ENCODE measurements at regions not wholly inside any gene's neighbourhood (a gene's known extent, or its start where the extent isn't known, plus 50 kb on each side); places are given as distances from the start of the nearest gene placed in this dataset.

- no peak for DNase-seq
These were observed 95.2 kb upstream of the PAPPA start for GRCh38 chr9:116058421-116058820.

GRCh38 chr9:116059466-116059865 is 94.1 kb upstream of the PAPPA start:
- DNase-seq: no peak

- no peak for DNase-seq
These were observed 93.0 kb upstream of the PAPPA start for GRCh38 chr9:116060631-116061030.

- DNase-seq: no peak
These were observed 91.9 kb upstream of the PAPPA start for GRCh38 chr9:116061546-116062205.

- no peak for DNase-seq
These were observed 91.4 kb upstream of the PAPPA start for GRCh38 chr9:116062206-116062550.

- no peak for DNase-seq
These were observed 88.6 kb upstream of the PAPPA start for GRCh38 chr9:116064970-116065369.

- DNase-seq: no peak
These were observed 87.4 kb upstream of the PAPPA start for GRCh38 chr9:116066221-116066620.

- no peak for DNase-seq
These were observed 86.0 kb upstream of the PAPPA start for GRCh38 chr9:116067566-116067965.

- DNase-seq: no peak
These were observed 83.2 kb upstream of the PAPPA start for GRCh38 chr9:116070256-116070914.

GRCh38 chr9:116072046-116072445 is 81.5 kb upstream of the PAPPA start:
- DNase-seq: no peak

- DNase-seq: no peak
These were observed 79.8 kb upstream of the PAPPA start for GRCh38 chr9:116073826-116074225.

GRCh38 chr9:116074658-116075057 is 78.9 kb upstream of the PAPPA start:
- DNase-seq: no peak

GRCh38 chr9:116075191-116075590 is 78.4 kb upstream of the PAPPA start:
- DNase-seq: no peak

- DNase-seq: no peak
These were observed 75.0 kb upstream of the PAPPA start for GRCh38 chr9:116078640-116079039.

- DNase-seq: no peak
These were observed 73.0 kb upstream of the PAPPA start for GRCh38 chr9:116080561-116080960.

- no peak for DNase-seq
These were observed 72.0 kb upstream of the PAPPA start for GRCh38 chr9:116081435-116082115.

GRCh38 chr9:116083837-116084236 is 69.8 kb upstream of the PAPPA start:
- DNase-seq: no peak

GRCh38 chr9:116084497-116084896 is 69.1 kb upstream of the PAPPA start:
- no peak for DNase-seq

GRCh38 chr9:116087246-116087645 is 66.3 kb upstream of the PAPPA start:
- DNase-seq: peak; percentile 22

- DNase-seq: peak; percentile 37
These were observed 65.8 kb upstream of the PAPPA start for GRCh38 chr9:116087751-116088194.

- DNase-seq: no peak
These were observed 65.2 kb upstream of the PAPPA start for GRCh38 chr9:116088396-116088795.

- no peak for DNase-seq
These were observed 63.4 kb upstream of the PAPPA start for GRCh38 chr9:116090030-116090770.

- DNase-seq: no peak
These were observed 58.7 kb upstream of the PAPPA start for GRCh38 chr9:116094846-116095245.

- DNase-seq: no peak
These were observed 58.2 kb upstream of the PAPPA start for GRCh38 chr9:116095403-116095802.

All from COR-L47 (cell line).